Coronary artery (tissue), 2 donors: ENCODE measurements at regions not wholly inside any gene's neighbourhood (a gene's known extent, or its start where the extent isn't known, plus 50 kb on each side); places are given as distances from the start of the nearest gene placed in this dataset.

ENCODE experiments used
- DNase-seq: peaks from one replicate; pipeline ENCODE4 v3.0.0-alpha.2; 2017; ENCODE audit warnings: low spot score
- H3K27ac ChIP-seq, 2 donors: fragments of 200-600 bp; sonication (generic); one replicate each; pipeline ENCODE4 v1.5.1; 2016 to 2019
- H3K4me3 ChIP-seq: fragments of 200-600 bp; sonication (generic); 2 replicates; pipeline ENCODE4 v1.5.1; 2016; ENCODE audit warnings: mild to moderate bottlenecking, moderate library complexity
- CTCF ChIP-seq: fragments of 200-600 bp; sonication (generic); IDR thresholded peaks from one replicate; pipeline ENCODE4 v1.5.1; 2019; ENCODE audit warnings: antibody characterized with exemption

DNA sequence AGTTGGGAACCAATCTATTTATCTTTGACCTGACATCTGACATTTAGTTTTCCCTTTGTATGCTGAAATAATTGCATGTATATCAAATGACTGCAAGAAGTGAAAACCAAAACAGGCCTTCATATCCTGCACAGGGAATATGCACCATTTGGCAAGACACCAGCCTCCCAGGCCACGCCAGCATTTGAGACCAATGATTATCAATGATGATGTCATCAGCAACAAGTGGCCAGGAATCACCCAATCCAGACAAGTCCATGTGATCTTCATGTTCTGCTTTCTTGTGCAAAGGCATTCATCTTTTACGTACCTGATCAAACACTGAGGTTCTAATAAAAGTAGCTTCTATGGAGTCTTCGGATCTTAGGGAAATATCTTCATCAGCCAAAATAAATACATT lies 107.4 kb upstream of the TENT5A start:
- no peak overlapping the region for H3K4me3 ChIP-seq
- peak overlapping the region; percentile 64 to 79 for H3K27ac ChIP-seq
- no peak for TF ChIP-seq CTCF
- no peak for DNase-seq

DNA sequence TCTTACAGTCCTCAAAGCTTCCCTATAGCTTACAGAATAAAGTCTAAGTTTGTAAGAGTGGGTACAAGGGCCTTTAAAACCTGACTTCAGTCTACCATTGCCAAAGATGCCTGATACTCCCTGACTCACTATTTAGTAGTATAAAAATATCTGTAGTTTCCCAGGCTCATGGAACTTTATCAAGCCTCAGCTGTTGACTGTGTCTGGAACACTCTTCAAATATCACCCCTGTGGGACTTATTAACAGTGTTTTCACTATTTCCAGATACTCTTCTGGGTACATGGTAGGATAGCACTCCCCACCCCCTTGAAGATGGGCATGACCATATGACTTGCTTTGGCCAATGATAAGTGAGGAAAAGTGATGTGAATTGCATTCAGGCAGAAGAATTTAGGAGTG lies 105.3 kb upstream of the TENT5A start:
- Histone ChIP-seq H3K4me3 (no peak overlapping the region), H3K27ac (peak overlapping the region; percentile 64 to 75)
- DNase-seq = no peak
- TF ChIP-seq CTCF = no peak

GRCh38 chr6:81856872-81857271 lies 104.4 kb upstream of the TENT5A start:
- no peak for TF ChIP-seq CTCF
- DNase-seq = no peak
- Histone ChIP-seq H3K4me3 (no peak overlapping the region), H3K27ac (no peak overlapping the region)

- Histone ChIP-seq H3K27ac (no peak overlapping the region), H3K4me3 (no peak overlapping the region)
- TF ChIP-seq CTCF = no peak
- DNase-seq = no peak
Observed at GRCh38 chr6:81854474-81854873, 102.0 kb upstream of the TENT5A start.

- Histone ChIP-seq H3K27ac (no peak overlapping the region), H3K4me3 (no peak overlapping the region)
- DNase-seq = no peak
- TF ChIP-seq CTCF = no peak
Observed at GRCh38 chr6:81853975-81854374, 101.5 kb upstream of the TENT5A start.

GRCh38 chr6:81849248-81849647 lies 96.8 kb upstream of the TENT5A start:
- Histone ChIP-seq H3K4me3 (no peak overlapping the region), H3K27ac (no peak overlapping the region)
- TF ChIP-seq CTCF = no peak
- DNase-seq = no peak

DNA sequence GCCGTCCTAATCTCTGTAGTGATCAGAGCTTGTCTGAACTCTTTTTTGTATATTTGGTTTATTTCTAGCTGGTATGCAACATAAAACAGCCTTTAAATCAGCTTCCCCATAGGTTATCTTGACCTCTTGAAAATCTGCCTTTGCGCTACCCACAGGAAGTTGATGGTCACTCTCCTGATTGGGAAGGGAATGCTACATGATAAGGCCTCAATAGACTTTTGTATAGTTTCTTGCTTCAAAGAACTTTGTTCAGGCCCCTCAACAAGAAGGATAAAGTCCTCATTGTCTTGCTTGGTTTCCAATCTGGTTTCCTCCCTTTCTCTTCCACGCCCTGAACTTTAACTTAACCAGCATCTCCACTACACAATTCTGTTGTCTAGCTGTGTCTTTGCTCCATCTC lies 95.4 kb upstream of the TENT5A start:
- DNase-seq = no peak
- no peak overlapping the region for H3K4me3 ChIP-seq
- H3K27ac ChIP-seq = no peak overlapping the region
- TF ChIP-seq CTCF = no peak
